ENCODE measurements at regions not wholly inside any gene's neighbourhood (a gene's known extent, or its start where the extent isn't known, plus 50 kb on each side); places are given as distances from the start of the nearest gene placed in this dataset.

DNA sequence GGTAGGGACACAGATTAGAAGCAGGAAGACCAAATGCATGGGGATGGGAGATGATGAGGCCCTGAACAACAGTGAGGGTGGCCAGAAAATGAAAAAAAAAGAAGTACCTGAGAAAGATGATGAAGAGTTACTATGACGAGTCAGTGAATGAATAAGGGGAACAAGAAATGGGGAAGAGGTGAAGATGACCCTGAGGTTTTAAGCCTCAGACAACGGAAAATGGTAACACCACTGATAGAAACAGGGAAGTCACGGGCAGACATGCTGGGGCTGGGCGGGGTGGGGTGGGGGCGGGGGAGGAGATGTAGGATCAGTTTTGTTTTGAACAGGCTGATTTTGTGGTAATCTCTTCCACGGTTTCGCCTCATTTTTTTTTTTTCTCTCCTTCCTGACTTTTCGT lies 205.1 kb upstream of the CADM1 start:
- intact Hi-C loops (cut with DNase I; ENCODE audit: low total_unique reads): no loop called here
- no peaks in the 10 kb centered on the region for H3K4me1 ChIP-seq
- DNase-seq: no peak

DNA sequence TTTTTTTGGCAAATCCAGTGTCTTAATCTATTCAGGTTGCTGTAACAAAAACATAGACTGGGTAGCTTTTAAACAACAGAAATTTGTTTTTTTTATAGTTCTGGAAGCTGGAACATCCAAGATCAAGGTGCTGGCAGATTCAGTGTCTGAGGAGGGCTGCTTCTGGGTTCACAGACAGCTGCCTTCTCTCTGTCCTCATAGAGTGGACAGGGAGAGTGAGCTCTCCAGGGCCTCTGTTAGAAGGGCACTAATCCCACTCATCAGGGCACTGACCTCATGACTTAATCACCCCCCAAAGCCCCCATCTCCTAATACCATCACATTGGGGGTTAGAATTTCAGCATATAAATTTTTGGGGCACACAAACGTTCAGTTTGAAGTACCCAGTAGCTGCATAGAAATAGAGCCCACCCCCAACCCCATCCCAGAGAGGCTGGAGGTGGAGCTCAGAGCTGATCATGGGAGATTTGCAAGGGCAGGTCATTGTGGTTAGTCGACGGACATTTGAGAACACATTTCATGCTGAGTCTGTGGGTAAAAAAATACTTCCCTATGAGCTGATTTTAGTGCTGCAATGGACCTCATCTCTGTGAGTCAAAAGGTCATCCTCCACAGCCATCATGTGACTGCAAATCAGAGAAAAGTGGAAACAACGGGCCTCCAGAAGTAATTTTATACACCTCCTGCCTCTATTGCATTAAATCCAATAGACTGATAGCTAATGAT lies 203.1 kb upstream of the CADM1 start:
- TF ChIP-seq, protein P1, sequence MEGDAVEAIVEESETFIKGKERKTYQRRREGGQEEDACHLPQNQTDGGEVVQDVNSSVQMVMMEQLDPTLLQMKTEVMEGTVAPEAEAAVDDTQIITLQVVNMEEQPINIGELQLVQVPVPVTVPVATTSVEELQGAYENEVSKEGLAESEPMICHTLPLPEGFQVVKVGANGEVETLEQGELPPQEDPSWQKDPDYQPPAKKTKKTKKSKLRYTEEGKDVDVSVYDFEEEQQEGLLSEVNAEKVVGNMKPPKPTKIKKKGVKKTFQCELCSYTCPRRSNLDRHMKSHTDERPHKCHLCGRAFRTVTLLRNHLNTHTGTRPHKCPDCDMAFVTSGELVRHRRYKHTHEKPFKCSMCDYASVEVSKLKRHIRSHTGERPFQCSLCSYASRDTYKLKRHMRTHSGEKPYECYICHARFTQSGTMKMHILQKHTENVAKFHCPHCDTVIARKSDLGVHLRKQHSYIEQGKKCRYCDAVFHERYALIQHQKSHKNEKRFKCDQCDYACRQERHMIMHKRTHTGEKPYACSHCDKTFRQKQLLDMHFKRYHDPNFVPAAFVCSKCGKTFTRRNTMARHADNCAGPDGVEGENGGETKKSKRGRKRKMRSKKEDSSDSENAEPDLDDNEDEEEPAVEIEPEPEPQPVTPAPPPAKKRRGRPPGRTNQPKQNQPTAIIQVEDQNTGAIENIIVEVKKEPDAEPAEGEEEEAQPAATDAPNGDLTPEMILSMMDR (IDR thresholded peaks at IDR 0.05): no peak
- no peak for TF ChIP-seq POLR2A (IDR thresholded peaks at IDR 0.05)
- intact Hi-C loops (cut with DNase I; ENCODE audit: low total_unique reads): no loop called here
- H3K27ac ChIP-seq: no peak overlapping the region
- H3K27me3 ChIP-seq: no peaks in the 10 kb centered on the region
- H3K4me1 ChIP-seq: no peaks in the 10 kb centered on the region
- H3K4me3 ChIP-seq: no peak overlapping the region
- no peaks in the 10 kb centered on the region for H3K36me3 ChIP-seq (ENCODE audit: low read depth, missing control alignments)
- no peaks in the 10 kb centered on the region for H3K9me3 ChIP-seq
- DNase-seq: no peak
- 75 to 86% methylated on average over 4 of the region's 4 CpGs for WGBS, 2 donors

More for the DNA sequence above, 205.1 kb upstream of the CADM1 start:
- no peak overlapping the region for H3K27ac ChIP-seq
- H3K36me3 ChIP-seq (ENCODE audit: low read depth, missing control alignments): no peaks in the 10 kb centered on the region
- no peak overlapping the region for H3K4me3 ChIP-seq
- TF ChIP-seq, protein P1 (IDR thresholded peaks at IDR 0.05): no peak
- TF ChIP-seq POLR2A (IDR thresholded peaks at IDR 0.05): no peak
- no peaks in the 10 kb centered on the region for H3K27me3 ChIP-seq
- no peaks in the 10 kb centered on the region for H3K9me3 ChIP-seq
- 59 to 72% methylated on average over 8 of the region's 8 CpGs for WGBS, 2 donors

DNA sequence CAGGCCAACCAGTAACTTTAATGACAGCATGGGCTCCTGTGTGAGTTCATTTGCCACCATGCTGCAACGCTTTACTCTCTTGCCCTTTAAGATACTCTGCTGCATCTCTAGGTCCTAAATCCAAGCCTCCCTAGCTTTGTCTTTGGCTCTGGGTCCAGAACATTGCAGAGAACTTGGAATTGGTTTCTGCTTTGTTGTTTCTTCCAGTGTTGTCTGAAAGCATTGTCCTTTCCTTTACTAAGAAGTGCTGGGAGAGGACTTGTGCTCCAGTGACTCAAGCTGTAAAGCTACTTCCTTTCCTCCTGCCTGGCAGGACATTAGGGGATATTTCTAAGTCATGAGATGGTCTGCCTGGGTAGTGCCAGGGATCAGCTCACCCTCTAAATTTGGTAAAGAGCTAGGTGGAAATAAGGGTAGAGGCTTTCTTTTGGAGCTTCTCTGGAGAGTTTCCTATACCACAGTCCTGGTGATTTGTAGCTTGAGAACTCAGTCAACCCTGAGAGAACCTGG lies 202.5 kb upstream of the CADM1 start:
- WGBS, 2 donors: 90 to 91% methylated on average over 1 of the region's 1 CpG
- H3K4me3 ChIP-seq: no peak overlapping the region
- intact Hi-C loops (cut with DNase I; ENCODE audit: low total_unique reads): no loop called here
- no peak for DNase-seq
- no peak overlapping the region for H3K27ac ChIP-seq
- no peaks in the 10 kb centered on the region for H3K9me3 ChIP-seq
- H3K27me3 ChIP-seq: no peaks in the 10 kb centered on the region
- TF ChIP-seq, protein P1 (IDR thresholded peaks at IDR 0.05): no peak
- TF ChIP-seq POLR2A (IDR thresholded peaks at IDR 0.05): no peak
- H3K4me1 ChIP-seq: no peaks in the 10 kb centered on the region
- H3K36me3 ChIP-seq (ENCODE audit: low read depth, missing control alignments): no peaks in the 10 kb centered on the region

DNA sequence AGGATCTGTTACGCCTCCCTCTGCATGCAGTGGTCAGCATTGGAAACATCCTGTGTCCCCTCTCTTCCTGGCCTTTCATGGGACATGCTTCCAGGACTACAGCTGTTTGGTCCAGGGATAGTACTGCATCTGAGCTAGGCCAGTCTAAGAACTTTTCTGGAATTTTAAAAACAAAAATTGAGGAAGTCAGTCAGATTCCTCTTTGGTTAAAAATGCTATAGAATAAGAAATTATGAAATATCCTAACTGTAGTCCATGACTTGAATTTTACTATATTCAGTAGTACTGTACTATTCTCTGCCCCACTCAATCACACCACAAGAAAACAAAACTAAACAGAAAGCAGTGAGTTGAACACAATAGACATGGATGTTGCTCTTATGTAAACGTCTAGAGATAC lies 201.0 kb upstream of the CADM1 start:
- H3K36me3 ChIP-seq (ENCODE audit: low read depth, missing control alignments): no peaks in the 10 kb centered on the region
- H3K27me3 ChIP-seq: no peaks in the 10 kb centered on the region
- H3K4me1 ChIP-seq: no peaks in the 10 kb centered on the region
- no peak overlapping the region for H3K4me3 ChIP-seq
- no peak overlapping the region for H3K27ac ChIP-seq
- WGBS, 2 donors: 62 to 85% methylated on average over 2 of the region's 2 CpGs
- DNase-seq: no peak
- H3K9me3 ChIP-seq: no peaks in the 10 kb centered on the region
- no peak for TF ChIP-seq POLR2A (IDR thresholded peaks at IDR 0.05)
- TF ChIP-seq, protein P1 (IDR thresholded peaks at IDR 0.05): no peak
- intact Hi-C loops (cut with DNase I; ENCODE audit: low total_unique reads): no loop called here
